Bronchial epithelial cell (primary cell): ENCODE measurements at regions not wholly inside any gene's neighbourhood (a gene's known extent, or its start where the extent isn't known, plus 50 kb on each side); places are given as distances from the start of the nearest gene placed in this dataset.

Experiments
- DNase-seq: peaks from one replicate; pipeline ENCODE4 v3.0.0-alpha.2; 2010; ENCODE audit warnings: low read depth
- FAIRE-seq: peaks from 2 replicates; lab custom pipeline; 2011; peaks lifted over from hg19 to GRCh38; lab: Jason Lieb, UNC
- H3K27me3 ChIP-seq: 2 replicates; pipeline ENCODE4 v1.5.1; 2011; ENCODE audit warnings: low read length; ENCODE audit not compliant: control insufficient read depth, insufficient read depth
- H3K36me3 ChIP-seq: 2 replicates; pipeline ENCODE4 v1.5.1; 2011; ENCODE audit warnings: low read length; ENCODE audit not compliant: control insufficient read depth, insufficient read depth
- H3K4me3 ChIP-seq: 2 replicates; pipeline ENCODE4 v1.5.1; 2011; ENCODE audit warnings: mild to moderate bottlenecking, low read depth, low read length, control low read depth
- TF ChIP-seq, protein P1 (sequence below): IDR thresholded peaks from 2 replicates; pipeline ENCODE4 v1.5.1; 2011; ENCODE audit warnings: mild to moderate bottlenecking, moderate library complexity, low read length, control low read depth, inconsistent platforms; ENCODE audit not compliant: insufficient read depth, severe bottlenecking

DNA sequence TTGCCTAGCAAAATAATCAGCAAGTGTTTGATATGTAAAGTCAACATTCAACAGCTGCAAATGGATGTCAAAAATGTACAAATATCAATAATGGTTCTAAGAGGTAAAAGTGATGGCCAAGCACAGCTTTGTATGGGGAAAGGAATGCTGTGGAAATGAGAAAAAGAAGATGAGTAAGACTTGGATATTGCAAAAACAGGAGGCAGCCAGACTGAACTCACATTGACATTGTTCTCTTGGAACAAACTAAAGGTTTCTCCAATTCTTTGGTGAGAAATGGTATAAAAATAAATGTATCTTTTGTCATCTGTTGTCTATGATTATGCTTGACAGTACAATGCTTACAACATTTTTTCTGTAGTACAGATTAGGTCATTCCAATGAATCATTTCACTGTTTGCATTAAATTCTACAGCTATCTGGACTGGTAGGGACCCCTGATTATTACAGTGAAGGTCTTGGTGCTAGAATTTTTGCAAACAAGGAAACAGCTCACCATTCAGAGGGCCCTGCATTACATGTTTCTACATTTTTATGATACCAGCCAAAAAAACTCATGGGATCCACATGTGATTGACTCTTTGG, 465.7 kb downstream of the NOVA1 start:
- H3K4me3 ChIP-seq: no peak overlapping the region
- no peak for FAIRE-seq
- TF ChIP-seq, protein P1, sequence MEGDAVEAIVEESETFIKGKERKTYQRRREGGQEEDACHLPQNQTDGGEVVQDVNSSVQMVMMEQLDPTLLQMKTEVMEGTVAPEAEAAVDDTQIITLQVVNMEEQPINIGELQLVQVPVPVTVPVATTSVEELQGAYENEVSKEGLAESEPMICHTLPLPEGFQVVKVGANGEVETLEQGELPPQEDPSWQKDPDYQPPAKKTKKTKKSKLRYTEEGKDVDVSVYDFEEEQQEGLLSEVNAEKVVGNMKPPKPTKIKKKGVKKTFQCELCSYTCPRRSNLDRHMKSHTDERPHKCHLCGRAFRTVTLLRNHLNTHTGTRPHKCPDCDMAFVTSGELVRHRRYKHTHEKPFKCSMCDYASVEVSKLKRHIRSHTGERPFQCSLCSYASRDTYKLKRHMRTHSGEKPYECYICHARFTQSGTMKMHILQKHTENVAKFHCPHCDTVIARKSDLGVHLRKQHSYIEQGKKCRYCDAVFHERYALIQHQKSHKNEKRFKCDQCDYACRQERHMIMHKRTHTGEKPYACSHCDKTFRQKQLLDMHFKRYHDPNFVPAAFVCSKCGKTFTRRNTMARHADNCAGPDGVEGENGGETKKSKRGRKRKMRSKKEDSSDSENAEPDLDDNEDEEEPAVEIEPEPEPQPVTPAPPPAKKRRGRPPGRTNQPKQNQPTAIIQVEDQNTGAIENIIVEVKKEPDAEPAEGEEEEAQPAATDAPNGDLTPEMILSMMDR: no peak

DNA sequence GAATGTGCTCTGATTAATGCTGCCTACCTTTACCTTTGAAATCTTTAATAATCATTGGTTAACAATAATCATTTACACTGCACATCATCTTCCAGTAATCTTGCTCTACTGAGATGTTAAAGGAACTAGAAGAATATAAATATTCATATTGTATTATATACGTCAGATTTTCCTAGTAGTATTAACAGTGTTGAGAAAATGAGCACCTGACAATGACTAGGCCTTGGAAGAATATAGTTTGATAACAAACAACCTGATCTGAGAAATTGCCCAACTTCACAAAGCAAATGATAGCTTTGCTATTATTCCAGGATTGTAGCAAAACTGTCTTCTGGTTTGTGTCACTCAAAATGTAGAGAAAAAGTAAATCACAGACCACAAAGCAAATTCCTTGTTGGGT, 467.1 kb downstream of the NOVA1 start:
- TF ChIP-seq, protein P1: no peak
- FAIRE-seq: no peak
- Histone ChIP-seq H3K36me3 (no peaks in the 10 kb centered on the region), H3K27me3 (no peaks in the 10 kb centered on the region), H3K4me3 (no peak overlapping the region)
- DNase-seq: no peak

More for the DNA sequence above, 465.7 kb downstream of the NOVA1 start:
- Histone ChIP-seq H3K27me3 (no peaks in the 10 kb centered on the region), H3K36me3 (no peaks in the 10 kb centered on the region)
- no peak for DNase-seq

DNA sequence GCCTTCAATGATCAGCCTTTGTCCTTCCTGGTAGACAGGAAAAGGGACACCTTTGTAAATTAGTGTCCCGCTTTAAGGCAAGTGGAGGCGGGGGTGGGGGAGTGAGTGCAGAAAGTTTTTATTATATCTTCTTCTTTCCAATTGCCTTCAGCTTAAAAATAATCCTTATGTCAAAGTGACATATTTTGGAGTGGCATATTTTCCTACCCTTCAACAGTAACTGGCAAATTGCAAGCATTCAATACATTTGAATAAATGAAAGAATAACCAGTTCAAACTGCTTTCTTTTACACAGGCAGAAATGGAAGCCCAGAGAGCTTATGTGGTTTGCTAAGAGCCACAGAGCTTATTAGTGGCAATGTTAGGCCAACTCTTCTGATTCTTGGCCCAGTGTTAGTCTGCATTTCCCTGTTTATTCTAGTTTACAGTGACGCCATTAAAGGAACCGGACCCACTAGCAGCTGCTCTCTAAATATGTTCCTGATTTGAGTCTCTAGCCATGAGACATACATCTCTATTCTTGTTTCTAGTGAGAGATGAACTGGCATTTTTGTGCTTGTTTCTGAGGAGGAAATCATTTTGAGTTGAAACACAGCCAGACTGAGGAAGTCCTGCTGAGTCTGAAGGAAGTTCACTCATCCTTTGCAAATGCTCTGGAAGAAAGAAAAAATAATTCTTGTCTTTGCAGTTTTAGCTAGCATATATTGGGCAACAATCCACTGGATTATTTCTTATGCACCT, 468.7 kb downstream of the NOVA1 start:
- no peaks in the 10 kb centered on the region for H3K27me3 ChIP-seq
- no peak overlapping the region for H3K4me3 ChIP-seq
- TF ChIP-seq, protein P1: no peak
- no peaks in the 10 kb centered on the region for H3K36me3 ChIP-seq
- DNase-seq: no peak
- no peak for FAIRE-seq

DNA sequence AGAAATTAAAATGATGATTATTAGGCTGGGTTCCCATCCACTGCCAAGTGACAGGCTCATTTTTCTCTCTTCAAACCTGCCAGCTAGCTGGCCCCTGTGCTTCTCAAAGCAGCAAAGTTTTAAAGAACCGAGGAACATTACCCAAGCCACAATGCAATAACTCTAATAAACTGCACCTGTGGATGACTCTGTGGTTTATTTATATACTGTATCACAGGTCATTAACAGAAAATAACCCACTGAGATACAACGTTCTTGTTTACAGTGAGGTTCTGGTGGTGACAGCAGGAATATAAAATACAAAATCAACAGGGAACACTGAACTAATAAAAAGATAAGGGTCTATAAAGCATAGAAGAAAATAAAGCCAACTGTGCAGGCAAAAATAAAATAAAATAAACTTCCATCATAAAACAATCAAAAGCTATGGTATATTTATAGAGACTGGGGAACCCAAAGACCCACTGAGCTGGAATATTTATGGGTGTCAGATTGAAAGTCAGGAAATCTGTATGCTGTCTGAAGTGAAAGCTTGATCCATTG, 472.9 kb downstream of the NOVA1 start:
- Histone ChIP-seq H3K4me3 (no peak overlapping the region), H3K27me3 (no peaks in the 10 kb centered on the region), H3K36me3 (no peaks in the 10 kb centered on the region)
- TF ChIP-seq, protein P1: no peak
- FAIRE-seq (no peak), DNase-seq (no peak)

DNA sequence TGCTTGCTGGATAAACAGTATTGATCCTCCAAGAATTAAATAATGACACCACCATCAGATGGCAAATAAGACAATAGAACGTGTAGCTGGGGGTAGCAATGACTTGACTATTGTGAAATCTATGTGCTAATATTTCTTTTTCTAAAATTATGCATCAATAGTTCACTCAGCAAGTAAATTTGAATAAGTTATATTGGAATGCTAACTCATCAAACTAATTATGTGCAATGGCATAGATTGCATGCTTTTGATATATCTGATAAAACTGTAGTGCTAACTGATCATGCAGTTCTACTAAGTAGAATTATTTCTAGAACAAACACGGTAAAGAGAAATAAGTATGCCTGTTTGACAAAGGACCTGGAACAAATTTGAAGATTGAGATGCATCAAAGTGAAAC, 474.4 kb downstream of the NOVA1 start:
- Histone ChIP-seq H3K4me3 (no peak overlapping the region), H3K27me3 (no peaks in the 10 kb centered on the region), H3K36me3 (no peaks in the 10 kb centered on the region)
- TF ChIP-seq, protein P1: no peak
- DNase-seq (no peak), FAIRE-seq (no peak)
